Effector CD4-positive, alpha-beta T cell (primary cell): ENCODE measurements at regions not wholly inside any gene's neighbourhood (a gene's known extent, or its start where the extent isn't known, plus 50 kb on each side); places are given as distances from the start of the nearest gene placed in this dataset.
"Not testable (repeated sequence)": the region's sequence is repeated elsewhere in the genome, so short reads cannot be mapped to it uniquely, and the experiment has no call there.

Experiments
- DNase-seq: peaks from one replicate; pipeline ENCODE4 v3.0.0-alpha.2; 2020

DNA sequence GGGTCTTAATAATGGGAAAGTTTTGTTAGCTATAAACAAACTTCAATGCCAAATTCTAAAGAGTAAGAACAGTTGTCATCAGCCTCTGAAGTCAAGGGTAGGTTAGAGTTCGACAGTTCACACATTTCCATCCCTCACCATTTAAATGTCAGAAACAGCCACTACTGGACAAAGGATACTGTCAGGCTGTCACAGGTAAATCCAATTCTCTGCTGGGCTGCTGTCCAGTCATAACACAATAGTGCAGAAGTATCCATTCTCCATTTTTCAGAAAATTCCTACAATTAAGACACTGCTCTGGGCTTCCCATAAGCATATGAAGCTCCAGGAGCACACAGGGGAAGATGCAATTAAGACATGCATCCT lies 221.4 kb downstream of the RPS29 start:
- no peak for DNase-seq

DNA sequence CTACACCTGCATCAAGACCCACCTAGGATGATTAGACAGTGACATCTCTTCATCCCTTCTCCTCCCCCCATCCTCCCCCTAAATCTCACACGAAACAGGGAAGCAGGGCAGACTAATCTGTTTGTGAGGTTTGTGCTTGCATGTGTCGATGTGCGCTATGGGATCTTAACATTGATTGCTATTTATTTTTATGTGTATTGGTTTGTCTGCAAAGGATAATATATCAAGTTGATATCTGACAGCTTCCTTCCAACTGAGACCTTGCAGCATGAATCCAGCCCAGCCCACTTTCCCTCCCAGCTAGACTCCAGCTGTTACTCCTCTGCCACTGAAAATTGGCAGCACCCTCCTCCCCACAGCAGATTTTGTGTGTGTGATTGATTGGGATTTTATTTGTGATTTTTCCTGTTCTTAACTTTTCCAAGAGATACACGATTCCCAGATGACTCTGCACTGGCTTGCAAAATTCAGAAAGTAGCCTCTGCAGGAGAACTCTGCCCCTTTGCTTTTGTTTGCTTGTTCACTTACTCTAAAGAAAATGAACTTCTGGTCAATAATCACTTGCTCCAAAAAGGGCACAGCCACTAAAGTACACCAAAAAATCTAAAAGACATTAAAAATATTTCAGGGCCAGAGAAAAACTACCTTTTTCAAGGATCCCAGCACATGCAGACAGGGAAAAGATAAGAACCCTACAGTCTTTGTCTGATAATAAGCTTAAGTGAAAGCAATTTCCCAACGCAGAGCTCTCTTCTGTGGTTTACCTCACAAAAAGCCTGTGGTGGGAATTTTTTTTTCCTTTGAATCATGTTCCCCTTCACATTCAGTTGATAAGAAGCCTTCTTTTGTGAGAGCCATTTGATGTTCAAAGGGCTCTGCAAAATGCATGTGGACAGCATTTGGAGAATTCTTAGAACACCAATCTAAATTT lies 222.1 kb downstream of the RPS29 start:
- no peak for DNase-seq

DNA sequence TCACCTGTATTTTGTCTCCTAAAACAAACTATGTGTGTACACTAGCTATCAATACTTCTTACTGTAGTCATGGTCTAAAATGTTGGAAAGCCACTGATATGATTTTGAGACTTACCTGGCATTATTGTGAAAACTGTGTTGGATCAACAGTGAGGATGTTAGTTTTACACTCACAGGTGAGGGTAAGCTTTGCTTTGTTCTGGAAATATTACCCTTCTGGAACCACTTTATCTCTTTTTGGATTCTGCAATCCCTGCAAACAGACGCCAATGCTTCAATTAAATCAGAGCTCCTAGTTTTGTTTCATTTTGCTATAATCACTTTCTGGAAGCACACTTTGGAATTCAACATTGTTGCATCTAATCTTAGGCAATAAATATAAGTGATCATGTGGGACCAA lies 223.3 kb downstream of the RPS29 start:
- DNase-seq = no peak

DNA sequence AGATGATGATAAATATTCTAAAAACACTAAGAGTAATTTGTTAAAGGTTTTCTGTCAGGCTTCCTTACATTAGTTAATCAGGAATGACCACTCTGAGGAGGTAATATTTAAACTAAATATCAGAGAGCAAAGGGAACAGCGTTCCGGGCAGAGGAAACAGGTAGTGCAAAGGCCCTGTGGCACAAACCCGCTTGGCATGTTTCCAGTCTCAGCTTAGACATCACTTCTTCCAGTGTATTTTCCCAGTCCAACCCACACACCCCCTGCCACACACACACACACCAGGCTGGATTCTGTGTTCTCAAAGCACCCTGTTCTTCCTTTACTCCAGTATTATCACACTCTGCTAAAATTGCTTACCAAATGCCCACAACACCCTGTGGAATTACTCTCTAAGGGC lies 247.1 kb downstream of the RPS29 start:
- no peak for DNase-seq

DNA sequence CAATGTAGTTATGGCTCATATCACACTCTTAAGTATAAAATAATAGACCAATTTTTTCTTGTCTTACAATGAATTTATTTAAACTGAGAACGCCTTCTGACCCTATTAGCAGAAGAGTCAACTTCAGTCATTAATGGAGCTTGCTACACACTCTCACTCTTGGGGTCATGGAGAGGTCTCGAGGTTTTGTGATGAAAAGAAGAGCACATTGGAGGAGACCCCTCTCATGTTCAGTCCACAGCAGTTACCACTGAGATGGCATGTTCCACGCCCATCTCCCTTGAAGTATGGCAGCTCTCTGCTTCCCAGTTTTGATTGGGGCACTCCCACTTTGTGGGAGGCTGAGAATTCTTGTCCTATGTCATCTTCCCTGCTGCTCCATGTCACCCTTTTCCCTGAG lies 266.4 kb downstream of the RPS29 start:
- no peak for DNase-seq

DNA sequence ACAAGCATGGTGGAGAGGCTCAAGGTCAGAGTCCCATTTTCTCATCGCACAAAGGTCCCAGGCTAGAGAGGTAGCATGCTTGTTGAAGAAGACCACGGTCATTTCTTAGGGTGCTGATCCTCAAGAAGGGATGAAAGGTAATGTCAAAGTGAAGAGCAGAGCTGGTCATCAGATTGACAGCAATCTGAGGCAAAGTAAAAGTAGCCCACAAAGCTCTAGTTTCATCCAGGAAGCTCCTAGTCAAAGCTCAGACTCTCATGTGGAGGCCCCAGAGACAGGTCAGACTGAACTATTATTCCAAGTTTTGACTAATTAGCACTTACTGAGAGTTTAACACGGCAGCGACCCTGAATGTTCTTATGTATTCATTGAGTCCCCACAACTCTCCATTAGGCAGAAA lies 270.6 kb downstream of the RPS29 start:
- DNase-seq = no peak

DNA sequence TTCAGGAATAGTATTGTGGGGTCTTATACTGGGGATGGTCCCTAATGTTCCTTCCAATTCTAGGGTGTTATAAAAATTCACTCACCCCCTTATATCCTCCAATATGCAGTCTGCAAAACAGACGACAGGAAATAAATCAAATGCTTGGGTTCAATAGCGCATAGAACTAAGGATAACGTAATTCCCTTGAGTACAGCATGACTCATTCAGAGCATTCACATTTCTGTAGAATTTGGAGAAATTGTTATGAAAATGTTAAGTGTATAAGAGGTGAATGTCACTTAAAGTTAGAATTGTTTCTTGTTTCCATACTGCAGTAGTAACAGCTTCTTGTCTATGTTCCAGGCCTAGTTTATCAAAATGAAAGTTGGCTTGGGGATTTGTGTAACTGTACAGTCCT lies 271.4 kb downstream of the RPS29 start:
- DNase-seq = no peak

DNA sequence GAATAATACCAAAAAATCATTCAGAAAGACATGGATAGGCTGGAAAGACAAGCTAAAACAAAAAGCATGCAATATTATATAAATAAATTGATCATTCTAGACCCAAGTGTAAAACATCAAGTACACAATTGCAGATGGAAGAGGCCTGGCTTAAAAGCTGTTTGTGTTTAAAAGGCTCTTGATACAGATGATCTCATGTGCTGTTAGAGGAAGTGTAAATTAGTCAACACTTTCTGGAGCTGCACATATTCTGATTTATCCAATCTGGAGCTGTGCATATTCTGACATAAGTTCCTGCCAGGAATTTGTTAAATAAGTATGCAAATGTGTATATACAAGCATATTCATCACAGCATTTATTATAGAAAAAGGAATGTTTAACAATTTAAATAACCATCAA lies 273.1 kb downstream of the RPS29 start:
- DNase-seq = no peak

DNA sequence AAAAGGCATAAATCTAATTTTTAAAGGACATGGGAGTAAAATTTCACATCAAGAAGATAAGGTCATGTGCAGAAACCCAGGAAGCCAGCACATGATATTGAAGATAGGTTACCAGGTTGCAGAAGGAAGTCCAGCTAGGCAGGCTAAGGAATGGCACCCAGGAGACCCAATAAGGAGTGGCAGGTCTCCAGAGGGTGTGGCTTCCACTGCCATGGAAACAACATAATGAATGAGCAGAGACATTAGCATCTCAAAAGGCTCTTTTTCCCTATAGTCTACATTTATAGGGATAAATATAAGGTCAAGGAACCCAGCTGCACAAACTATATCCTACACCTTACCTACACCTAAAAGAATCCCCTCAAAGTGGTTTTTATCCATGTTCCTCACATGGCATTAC lies 275.9 kb downstream of the RPS29 start:
- no peak for DNase-seq

DNA sequence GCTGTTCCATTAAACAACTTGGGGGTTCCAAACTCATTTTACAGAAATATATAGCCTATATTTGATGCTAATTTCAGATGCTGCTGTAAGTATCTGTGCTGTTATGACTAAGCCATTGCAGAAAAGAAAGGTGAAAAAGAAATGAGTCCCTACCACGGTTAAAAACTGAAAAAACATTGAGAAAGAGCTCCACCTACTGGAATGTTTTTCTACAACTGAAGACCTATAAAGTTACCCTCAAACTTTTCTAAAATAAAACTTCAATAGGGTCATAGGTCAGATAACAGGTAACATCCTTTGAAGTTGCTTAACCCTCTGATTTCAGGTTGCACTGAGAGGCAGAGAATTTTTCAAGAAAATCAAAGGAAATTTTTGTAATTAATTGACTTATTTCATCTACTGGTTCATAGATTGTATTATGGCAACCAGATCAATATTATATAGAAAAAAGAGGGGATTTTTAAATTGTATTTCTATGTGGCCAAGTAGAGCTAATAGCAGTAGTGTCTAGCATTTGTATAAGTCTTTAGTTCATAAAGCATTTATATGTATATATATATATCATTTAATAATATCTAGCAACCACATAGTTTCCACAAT lies 279.9 kb downstream of the RPS29 start:
- no peak for DNase-seq

DNA sequence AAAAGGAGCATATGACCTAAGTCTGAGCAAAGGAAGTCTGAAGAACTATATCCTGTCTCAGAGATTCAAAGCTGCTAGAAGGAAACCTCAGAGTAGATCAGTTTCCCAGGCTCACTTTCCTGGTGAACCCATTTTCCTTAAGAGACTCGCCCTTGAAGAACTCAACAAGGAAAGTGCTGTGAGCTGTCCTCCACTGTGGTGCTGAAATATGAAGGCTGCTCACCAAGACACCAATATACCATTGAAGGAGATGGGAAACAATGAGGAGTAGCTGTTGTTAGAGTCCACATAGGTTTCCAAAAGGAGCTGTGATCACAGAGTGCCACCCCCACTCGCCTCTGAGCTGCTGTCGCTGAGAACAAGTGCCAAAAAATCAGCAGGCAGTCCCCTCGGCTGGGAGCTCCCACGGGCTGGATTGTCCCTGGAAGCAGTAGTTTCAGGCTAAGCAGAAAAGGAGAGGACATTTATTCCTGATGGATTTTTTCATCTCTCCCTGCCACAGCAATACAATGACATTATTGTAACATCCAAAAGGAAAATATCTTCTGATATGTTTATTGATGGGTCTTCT lies 282.1 kb downstream of the RPS29 start:
- DNase-seq = no peak

DNA sequence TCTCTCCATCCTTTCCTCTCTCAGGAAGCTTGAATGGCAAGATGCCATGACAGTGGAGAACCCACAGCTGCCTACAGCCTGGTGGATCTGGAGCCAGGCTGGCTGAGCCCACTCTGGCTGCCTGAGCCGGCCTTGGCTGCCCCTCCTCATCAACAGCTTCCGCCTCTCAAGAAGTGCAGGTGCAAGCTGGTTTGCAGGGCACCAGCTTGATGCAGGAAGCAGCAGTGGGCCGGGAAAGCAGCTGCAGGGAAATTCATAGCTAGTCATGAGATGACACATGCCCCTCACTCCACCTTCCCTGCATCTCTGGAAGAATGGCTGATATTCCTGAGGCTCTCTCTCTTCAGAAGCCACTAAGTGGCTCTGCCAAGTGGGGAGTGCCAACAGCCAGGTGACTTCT lies 289.1 kb downstream of the RPS29 start:
- no peak for DNase-seq

DNA sequence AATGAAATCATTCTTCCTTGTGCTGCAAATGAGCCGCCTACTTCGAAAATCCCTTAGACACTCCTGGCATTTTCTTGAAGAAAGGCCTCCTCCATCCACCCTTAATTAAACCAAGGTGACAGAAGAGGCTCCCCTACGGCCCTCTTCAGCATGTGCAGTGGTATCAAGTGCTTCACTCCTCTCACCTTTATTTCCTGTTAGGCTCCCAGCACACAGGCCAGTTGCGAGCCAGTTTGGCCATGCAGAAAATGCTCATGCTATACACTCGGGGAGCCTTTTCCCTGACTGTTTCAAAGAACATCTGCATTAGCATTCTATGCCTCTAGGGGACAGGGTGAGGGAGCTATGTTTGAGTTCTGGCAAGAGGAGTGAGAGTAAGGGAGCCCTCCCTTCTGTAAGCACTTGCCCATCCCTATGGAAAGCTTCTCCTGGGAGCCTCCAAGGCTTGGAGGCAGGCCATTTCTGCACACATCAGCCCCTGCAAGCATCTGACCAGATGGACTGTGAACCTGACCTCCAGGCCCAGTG lies 291.5 kb downstream of the RPS29 start:
- DNase-seq = no peak

DNA sequence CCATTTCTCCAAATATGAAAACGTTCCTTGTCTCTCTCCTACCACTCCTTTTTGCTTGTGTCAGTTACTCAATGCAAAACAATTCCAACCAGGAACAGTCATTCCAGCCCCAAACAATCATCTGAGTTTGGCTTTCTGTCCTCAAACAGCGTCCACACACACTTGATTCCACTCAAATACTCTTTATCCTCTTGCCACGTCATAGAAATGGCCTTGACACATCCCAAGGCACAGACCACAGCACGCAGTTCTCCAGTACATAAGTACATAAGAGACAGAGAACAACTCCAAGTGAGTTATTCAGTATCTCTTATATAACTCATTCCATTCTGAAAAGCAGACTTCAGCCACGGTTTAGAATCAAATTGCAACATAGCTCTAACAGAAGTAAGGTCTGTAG lies 299.2 kb downstream of the RPS29 start:
- DNase-seq = no peak

DNA sequence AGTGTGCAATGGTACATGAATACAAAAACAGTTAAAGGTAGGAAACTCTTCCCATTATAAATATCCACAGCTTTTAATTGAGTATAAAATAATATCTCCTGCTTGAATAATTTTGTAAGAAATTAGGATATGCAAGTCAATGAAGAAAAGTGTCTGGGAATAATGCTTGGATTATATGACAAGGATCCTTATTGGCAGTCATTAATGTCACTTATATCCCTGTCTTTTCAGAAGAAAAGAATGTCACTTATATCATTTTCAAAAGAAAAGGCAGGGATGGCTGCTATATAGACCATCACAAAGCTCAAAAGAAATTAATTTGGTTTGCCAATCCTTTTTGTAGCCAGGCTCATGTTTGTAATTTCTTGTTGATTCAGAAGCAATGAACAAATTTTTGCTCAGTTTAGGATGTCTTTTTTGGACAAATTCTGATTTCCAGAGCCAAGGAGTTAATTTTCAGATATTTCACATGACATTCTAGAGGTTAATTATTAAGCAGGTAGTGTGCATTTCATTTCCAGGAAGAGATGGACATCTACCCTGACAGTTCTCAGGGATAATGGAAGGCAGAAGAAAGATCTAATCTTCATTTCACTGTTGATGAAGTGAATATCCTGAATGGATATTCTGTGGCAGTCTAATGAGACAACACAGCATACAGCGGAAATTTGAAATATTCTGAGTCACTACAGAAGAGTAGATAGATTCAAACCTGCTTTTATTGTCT lies 299.8 kb downstream of the RPS29 start:
- no peak for DNase-seq

DNA sequence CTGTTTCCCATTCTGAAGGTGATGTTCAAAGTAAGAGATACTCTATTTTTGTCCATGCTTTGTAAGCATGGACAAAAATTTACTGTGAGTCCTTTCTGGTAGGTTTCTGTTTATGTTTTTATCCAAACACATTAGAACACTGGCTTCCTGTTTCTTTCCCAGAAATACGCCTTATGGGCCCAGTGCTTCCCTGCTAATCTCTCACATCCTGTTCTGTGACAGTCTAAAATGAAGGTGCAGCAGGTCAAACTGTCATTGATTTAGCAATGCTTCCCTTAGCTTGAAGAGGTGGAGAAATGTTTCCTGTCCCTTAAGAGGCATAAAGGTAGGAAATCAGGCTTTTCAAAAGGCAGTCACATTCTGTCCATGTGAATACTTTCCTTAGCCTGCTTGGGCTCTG lies 305.6 kb downstream of the RPS29 start:
- DNase-seq = no peak

DNA sequence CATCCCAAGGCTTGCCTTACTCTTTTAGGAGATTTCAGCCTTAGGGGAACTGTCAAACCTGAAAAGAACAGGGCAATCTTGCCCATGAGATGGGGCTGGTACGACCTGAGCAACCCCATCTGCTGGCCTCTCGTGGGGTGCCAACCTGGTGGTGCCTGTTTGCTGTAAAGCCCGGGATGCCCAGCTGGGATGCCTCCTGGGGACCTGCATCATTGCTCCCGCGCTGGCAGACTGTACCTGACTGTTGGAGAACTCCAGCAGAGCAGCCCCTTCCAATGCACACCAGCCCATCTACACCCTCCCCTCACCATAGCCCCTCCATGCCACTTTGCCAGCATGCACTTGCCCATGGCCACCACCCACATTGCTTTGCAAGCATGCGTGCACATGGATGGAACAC lies 335.7 kb downstream of the RPS29 start:
- no peak for DNase-seq

DNA sequence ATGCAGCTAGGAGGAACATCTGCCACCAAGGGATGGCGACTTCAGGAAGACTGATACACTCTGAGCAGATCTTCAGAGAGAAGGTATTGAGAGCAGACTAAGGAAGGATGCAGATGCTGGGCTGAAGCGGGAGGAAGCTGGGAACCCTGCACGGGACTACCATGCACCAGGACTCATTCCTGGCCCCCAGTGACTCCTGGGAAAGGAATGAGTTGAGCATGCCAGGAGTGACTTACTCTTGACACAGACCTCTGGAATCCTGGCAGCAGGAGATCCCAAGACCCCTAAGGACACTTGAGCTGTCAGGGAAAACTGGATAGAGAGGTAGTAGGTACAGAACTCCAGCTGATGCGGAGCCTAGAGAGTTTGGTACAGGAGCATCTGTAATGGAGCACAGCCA lies 336.1 kb downstream of the RPS29 start:
- DNase-seq = no peak

DNA sequence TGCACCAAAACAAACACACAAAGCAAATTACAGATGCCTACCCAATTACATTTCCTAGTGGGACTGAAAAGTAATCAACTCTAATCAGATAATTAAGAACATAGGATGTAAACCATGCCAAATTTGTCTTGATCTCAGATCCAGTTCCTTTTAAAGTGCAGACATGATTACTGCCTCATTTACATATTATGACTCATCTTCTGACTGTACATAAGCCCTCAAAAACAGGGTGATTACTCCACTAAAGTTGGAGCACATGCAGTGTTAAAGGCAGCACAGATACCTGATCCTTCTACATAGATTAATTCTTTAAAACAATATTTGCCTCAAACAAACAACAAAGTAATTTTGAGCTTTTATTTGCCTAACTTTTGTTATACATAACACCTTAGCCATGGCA lies 337.2 kb downstream of the RPS29 start:
- no peak for DNase-seq

DNA sequence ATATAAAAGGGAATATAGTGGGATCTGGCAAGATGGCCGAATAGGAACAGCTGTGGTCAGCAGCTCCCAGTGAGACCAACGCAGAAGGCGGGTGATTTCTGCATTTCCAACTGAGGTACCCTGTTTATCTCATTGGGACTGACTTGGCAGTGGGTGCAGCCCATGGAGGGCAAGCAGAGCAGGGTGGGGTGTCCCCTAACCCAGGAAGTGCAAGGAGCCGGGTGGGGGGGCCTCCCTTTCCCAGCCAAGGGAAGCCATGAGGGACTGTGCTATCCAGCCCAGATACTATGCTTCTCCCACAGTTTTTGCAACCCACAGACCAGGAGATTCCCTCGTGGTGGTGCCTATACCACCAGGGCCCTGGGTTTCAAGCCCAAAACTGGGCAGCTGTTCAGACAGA lies 342.4 kb downstream of the RPS29 start:
- not testable (repeated sequence) for DNase-seq

DNA sequence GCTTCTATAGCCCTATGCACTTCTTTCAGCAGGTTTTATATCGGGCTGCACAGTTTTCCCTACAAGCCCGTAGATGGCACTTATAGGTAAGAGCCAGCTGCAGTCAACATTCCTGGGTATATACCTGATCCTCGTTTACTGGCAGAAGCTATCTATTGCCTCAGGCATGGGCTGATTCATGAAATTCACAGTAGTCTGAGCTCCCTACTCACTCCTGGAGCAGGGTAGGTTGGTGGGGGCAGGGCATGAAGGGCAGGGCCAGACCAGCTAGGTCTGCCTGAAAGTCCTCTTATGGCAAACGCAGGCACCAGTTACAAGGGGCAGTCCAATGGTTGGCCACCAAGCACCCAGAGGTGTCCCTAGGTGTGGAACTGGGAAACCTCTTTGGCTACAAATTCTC lies 345.8 kb downstream of the RPS29 start:
- DNase-seq = no peak

DNA sequence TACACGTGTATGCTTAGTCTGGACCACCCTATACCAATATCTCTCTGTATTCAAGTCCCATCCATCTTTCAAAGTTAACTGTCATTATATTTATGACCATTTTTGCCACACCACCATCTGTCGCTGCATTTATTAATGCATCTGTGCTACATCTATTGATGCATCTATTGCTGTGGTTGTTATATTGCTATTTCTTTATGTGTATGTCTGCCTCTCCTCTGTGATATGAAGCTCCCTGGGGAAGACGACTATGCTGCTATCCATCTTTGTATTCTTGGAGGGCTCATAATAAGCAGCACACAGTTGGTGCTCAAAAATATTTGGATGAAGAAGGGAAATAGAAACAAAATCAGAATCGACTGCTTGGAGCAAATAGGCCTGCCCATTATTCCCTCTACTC lies 357.6 kb downstream of the RPS29 start:
- DNase-seq = no peak

DNA sequence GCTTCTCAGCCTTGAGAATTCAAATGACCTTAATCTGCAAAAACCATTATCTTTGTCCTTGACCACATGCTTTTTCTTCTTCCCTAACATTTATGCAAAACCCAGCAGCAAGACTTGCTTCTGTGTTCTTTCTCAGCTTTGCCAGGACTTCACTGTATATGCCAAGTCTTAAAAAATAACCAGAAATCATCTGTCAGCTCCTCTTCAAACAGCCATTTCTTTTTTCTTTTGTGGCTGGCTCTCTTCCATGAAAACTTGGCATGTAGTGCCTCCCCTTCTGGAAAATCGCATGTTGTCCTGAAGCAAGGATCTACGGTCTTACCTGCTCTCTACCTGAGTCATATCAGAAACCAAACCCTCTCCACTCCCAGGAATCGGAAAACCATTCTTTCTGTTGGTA lies 364.9 kb downstream of the RPS29 start:
- no peak for DNase-seq
